NCI-H226 (cell line): ENCODE measurements at regions not wholly inside any gene's neighbourhood (a gene's known extent, or its start where the extent isn't known, plus 50 kb on each side); places are given as distances from the start of the nearest gene placed in this dataset.

Experiments
- DNase-seq: peaks from one replicate; pipeline ENCODE4 v3.0.0-alpha.2; 2015

DNA sequence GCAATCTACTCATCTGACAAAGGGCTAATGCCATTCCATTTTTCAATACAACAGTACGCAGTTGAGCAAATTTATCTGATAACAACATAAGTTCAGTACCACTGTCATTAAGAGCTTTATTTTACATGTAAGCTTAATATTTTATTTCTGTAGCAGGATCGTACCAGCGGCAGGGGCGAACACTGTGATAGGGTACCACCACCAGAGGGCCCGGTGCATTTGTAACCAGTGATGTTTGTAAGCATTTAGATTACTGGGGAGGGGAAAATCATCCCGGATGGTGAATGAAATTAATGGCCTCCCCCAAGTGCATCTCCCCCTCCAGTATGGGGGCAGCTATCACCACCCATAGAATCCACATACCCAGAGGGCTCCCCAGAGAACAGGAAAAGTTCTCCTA is 179.0 kb downstream of the ADGRA3 start:
- no peak for DNase-seq

- no peak for DNase-seq
Measured at GRCh38 chr4:22334155-22334554, 181.7 kb downstream of the ADGRA3 start.

DNA sequence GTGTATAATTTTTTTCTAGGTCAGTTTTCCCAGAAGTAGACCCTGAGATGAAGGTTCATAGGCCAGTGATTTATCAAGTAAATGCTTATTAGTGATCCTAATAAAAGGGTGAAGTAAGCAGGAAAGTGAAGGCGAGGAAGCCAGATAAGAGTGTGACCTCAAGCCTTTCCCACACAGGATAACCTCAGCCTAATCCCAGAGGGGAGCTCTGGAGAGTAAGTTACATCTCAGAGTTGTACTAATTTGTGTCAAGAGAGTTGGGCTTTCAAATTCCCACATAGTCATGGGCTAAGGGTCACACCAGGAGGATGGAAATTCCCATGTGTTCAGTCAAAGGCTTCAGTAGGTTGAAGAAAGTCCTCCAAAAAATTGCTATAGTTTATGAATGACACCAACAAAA is 191.4 kb downstream of the ADGRA3 start:
- peak; percentile 21 for DNase-seq

GRCh38 chr4:22323691-22324090 is 192.2 kb downstream of the ADGRA3 start:
- DNase-seq, result no peak

- no peak for DNase-seq
Measured at GRCh38 chr4:22322996-22323395, 192.9 kb downstream of the ADGRA3 start.

DNA sequence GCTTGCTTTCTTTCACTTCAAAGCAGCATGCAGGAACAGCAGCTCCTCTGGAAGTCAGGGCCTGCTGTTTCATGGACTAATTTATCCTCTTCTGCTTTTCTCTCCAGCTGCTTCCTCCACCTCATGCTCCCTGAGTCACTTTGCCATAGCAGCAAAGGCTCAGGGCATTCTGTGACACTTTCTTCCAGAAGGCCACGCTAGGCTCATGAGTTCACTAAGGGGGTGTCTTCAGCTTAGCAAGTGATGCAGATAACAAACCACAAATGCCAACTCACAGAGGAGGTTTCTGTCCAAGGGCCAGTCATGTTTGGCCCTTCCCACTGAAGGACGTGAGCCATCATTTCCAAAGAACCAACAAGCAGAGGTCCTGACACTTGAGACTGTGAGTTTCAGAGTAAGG is 200.2 kb downstream of the ADGRA3 start:
- no peak for DNase-seq

- no peak for DNase-seq
Measured at GRCh38 chr4:22313976-22314375, 201.9 kb downstream of the ADGRA3 start.

DNA sequence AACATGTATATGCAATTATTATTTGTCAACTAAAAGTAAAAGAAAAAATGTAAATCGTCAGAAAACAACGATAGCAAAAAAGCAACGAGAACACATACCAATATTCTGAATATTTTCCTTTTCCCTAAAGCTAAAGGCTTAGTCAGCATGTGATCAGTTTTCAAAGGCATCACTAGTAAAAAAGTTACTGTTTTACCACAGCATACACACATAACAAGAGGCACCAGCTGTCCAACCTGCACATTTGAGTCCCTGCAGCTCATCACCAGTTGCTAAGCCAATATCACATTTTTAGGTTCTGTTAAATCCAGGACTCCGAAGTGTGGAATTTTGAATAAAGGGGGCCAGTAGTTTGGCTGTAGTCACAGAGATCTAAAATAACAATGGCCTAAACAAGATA is 203.8 kb downstream of the ADGRA3 start:
- DNase-seq, result no peak

DNA sequence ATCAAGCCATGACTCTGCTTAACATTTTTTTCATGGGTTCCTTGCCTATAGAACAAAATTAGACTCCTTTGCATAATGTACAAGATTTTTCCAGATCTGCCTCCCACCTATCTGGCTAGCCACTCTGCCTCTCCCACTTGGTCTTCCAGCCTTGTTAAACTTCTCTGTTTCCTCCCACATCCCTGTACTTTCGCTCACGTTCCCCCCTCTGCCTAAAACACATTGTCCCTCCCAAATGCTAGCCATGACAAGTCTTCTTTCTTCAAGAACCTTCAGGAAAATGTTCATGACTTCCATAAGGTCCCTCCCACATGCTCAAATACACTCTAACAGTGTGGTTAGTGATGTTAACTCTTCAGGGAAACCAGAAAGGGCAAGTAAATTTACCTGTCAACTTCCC is 214.6 kb downstream of the ADGRA3 start:
- DNase-seq, result no peak

DNA sequence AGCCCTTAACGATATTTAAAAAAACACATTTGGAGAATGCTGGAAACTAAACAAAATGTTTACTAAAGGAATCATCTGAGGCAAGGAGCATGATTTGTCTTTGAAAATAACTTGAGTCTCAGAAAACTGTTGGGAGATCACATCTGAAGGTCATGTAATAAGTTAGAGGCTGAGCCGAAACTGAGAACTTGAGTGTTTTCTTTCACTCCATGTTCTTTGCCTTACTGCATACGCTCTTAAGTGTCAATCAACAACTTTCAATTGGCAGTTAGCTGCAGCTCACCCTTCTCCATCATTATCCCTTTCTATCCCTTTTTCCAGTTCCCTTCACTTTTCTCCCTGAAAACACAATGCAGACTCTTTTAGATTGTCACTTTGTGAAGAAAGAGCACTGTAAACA is 216.2 kb downstream of the ADGRA3 start:
- DNase-seq, result no peak

DNA sequence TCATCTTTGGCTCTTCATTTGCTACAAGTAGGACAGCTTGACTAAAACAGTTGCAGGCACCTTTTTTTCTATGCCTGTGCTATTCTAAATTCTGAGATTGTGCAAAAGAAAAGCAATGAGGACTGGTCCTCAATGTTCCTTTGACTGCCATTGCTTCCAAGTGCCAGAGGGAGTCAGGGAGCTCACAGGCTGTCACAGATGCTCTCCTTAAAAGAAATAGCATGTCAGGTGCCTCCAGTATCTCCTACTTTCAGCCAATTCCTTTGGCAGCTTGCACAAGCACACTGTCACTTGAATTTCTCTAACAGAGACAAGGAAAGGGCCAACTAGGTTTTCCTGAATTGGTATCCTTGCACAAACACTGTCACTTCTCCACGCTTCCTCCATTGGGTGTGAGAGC is 228.2 kb downstream of the ADGRA3 start:
- DNase-seq, result no peak

DNA sequence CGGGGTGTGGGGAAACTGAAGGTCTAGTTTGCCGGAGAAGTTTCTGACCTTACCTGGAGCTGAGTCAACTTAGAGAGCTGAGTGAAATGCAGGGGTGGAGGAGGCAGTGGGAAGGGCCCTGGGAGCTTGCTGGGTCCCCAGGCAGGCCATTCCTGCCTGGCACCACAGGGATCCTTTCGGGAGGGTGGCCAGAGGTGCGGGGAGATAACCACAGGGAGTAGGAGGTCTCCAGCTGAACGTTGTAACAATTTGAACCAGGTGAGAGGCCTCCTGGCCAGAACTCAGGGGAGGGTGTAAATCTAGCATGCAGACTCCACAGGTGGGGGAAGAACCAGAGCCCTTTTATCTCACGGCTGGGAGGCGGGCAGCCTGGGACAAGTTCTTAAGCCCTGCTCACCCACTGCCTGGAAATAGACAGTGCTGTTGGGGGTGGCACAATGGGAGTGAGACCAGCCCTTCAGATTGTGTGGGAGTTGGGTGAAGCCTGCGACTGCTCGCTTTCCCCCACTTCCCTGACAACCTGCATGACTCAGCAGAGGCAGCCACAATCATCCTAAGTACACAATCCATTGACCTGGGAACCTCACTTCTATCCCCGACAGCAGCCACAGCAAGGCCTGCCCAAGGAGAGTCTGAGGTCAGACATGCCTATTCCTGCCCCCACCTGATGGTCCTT is 247.4 kb downstream of the ADGRA3 start:
- no peak for DNase-seq

- no peak for DNase-seq
Measured at GRCh38 chr4:22264261-22264660, 251.6 kb downstream of the ADGRA3 start.

DNA sequence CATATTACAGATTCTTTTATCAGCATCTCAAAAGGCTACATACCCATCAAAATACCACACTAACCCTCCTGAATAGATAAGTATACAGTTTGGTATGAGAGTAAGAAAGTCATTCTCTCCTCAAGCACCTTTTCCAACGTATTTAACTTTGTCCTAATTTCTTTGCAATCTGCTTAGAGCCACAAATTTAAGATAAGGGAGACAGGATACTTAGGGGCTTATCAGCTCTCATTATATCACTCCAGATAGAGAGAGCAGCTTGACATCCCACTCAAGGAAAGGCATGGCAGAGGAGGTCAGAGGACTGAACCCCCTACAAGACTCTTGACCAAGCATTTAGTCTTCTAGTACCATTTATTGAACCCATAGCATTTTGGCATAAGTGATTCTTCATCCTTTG is 262.4 kb downstream of the ADGRA3 start:
- peak; percentile 43 for DNase-seq

- no peak for DNase-seq
Measured at GRCh38 chr4:22246847-22247246, 269.0 kb downstream of the ADGRA3 start.

GRCh38 chr4:22245294-22245693 is 270.6 kb downstream of the ADGRA3 start:
- DNase-seq, result no peak

DNA sequence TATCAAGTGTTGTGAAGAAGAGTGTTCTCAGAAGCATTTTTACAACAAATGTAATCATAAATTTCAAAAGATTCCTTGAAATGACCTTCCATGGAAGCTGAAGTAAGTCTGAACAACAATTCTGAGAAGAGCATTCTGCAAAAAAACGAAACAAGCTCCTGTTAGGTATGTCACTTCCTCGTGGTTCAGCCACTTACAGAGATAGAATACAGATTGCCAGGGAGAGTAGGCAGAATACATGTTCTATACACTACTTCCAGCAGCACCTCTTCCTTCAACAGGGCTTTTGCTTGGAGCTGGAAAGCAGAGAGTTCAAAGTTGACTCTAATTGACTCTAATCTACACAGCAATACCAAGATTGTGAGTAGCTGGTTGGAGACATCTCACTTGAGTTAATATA is 274.5 kb downstream of the ADGRA3 start:
- DNase-seq, result no peak

DNA sequence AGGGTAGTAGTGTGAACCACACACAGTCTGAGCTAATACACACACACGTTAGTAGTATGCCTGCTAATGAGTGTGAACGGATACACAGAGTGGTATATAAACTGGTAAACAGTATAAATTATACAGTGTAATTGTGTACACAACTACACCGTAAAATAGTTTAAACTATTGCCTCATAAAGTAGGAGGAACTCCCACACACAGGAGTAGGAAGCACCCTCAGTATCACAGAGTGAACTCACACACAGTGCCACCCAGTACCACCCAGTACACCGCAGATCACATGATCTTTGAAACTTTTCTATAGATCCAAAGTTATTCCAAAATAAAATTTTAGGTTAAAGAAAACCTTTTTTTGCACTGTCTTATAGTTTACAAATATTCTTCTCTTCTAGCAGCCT is 275.1 kb downstream of the ADGRA3 start:
- DNase-seq, result no peak

GRCh38 chr4:22238742-22239141 is 277.1 kb downstream of the ADGRA3 start:
- DNase-seq, result no peak

- no peak for DNase-seq
Measured at GRCh38 chr4:22237846-22238494, 277.9 kb downstream of the ADGRA3 start.

DNA sequence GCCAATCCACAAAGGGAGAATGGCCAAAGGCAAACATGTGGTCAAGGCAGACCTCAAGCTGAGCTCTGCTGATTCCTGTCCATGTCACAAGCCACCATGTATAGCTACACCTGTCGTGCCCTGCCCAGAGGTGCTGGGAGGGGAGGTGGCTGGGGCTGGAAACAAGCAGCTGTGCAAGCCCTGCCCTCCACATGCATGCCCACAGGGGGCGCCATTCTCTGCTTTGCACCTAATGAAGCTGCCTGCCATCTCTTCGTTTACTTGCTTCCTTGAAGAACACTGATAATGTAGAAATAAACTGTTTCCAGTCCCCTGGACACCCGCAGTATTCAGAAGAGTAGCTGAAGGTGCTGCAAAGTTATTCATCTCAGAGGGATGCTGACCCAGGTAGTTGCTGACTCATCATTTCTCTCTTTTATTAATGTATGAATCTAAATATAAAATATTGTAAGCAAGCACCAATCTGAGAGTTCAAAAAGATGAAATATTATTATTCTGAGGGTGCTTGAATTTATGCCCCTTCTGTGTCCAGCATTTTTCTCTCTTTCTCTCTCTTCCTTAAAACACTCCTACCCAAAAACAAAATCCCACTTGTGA is 278.6 kb downstream of the ADGRA3 start:
- no peak for DNase-seq

DNA sequence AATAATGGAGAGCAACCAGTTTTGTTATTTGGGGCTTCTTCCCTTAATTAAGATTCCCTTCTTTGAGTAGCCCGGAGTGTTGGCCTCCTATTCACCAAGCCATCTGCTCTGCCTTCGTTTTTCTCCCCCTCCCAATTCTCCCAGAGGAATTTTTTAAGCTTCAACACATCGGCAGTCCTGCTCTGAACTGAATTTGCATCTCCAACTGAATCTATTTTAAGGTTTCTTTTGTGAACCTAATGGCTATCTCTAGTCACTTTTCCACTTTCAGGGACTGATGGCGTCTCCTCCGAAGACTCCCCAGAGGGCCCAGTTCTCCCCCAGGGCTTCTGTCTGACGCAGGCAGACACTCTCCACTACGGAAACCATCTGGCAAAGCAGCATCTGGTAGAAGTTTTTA is 280.2 kb downstream of the ADGRA3 start:
- DNase-seq, result no peak

DNA sequence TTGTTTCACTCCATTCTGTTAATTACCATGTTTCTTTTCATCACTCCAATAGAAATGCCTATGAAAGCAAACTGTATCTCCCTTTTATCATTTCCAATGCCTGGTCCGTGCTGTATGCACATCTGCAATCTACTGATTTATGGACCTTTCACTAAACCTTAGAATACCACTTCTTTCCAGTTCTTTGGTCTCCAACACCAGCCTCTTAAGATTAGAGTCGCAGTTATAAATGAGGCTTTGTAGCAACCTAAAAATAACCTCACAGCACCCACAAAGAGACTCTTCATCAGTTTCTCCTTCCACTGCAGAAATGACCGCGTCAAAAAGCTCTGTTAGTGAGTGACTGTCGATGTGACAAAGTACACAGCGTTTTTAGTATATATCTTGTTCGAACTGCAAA is 282.6 kb downstream of the ADGRA3 start:
- no peak for DNase-seq

GRCh38 chr4:22220965-22221364 is 272.4 kb upstream of the KCNIP4 start:
- DNase-seq, result no peak

DNA sequence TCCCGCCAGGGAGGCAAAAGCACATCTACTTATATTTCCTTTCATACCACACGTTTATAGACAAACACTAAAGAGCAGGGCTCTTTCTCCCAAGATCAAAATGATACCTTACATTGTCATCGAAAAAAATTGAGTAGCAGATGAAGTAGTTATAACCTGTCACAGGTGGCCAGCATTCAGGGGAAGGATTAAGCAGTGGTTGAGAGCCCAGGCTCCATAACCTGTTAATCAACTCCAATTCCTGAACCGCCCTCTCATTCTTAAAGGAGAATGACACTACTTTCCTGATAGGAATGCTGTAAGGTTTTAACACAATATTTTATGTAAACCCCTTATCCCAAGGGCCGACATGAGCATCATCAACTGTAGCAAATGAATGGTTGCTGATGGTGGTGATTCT is 268.9 kb upstream of the KCNIP4 start:
- DNase-seq, result no peak
